H1 (cell line): ENCODE measurements at regions not wholly inside any gene's neighbourhood (a gene's known extent, or its start where the extent isn't known, plus 50 kb on each side); places are given as distances from the start of the nearest gene placed in this dataset.

ENCODE experiments used
- CTCF ChIA-PET: fragments of 300-600 bp; sonication (Branson Sonifier 250); formaldehyde crosslinking; loops from one replicate; lab custom pipeline; 2021; ENCODE audit not compliant: partially characterized antibody; lab: Charles Lee
- POLR2A ChIA-PET: fragments of 300-600 bp; sonication (Branson Sonifier 250); formaldehyde crosslinking; loops from one replicate; lab custom pipeline; 2021; ENCODE audit warnings: inconsistent platforms; ENCODE audit not compliant: partially characterized antibody; lab: Charles Lee
- DNase-seq, 2 experiments: peaks; one replicate each; pipeline versions ENCODE4 v3.0.0 to v3.0.0-alpha.2; 2010 to 2022; ENCODE audit warnings: low spot score in 2 of 2, low read depth in 1 of 2, mixed read lengths in 1 of 2
- FAIRE-seq: peaks from 2 replicates; lab custom pipeline; 2011; peaks lifted over from hg19 to GRCh38; lab: Jason Lieb, UNC
- H2AFZ ChIP-seq: 2 replicates; pipeline ENCODE4 v1.8.1; 2012; ENCODE audit warnings: low read length, inconsistent platforms
- H2AK5ac ChIP-seq: 2 replicates; pipeline ENCODE4 v1.6.1; 2013; ENCODE audit warnings: low read depth, low read length
- H2BK120ac ChIP-seq: replicated peaks from 2 replicates; pipeline ENCODE3; 2013; ENCODE audit warnings: low read depth, low read length, inconsistent platforms
- H2BK12ac ChIP-seq: 2 replicates; pipeline ENCODE4 v1.6.1; 2013; ENCODE audit warnings: low read depth, low read length
- H2BK15ac ChIP-seq: 2 replicates; pipeline ENCODE4 v1.6.1; 2013; ENCODE audit warnings: low read length
- H2BK20ac ChIP-seq: 2 replicates; pipeline ENCODE4 v1.6.1; 2013; ENCODE audit warnings: low read length
- H2BK5ac ChIP-seq: 2 replicates; pipeline ENCODE4 v1.6.1; 2013; ENCODE audit warnings: low read depth, low read length
- H3K14ac ChIP-seq: 2 replicates; pipeline ENCODE4 v1.6.1; 2013; ENCODE audit warnings: inconsistent platforms; ENCODE audit not compliant: insufficient read length
- H3K18ac ChIP-seq: 2 replicates; pipeline ENCODE4 v1.6.1; 2013; ENCODE audit warnings: low read length; ENCODE audit errors: extremely low read depth
- H3K23ac ChIP-seq: 2 replicates; pipeline ENCODE4 v1.6.1; 2013; ENCODE audit warnings: inconsistent platforms; ENCODE audit not compliant: insufficient read length
- H3K23me2 ChIP-seq: 2 replicates; pipeline ENCODE4 v1.6.1; 2013; ENCODE audit warnings: low read depth, low read length
- H3K27ac ChIP-seq: 2 replicates; pipeline ENCODE4 v1.6.1; 2011; ENCODE audit warnings: low read depth, low read length, inconsistent platforms
- H3K27me3 ChIP-seq, 4 experiments: replicated peaks in 1 of 4; 1 replicate in 1 of 4; 2 replicates in 3 of 4; pipeline versions ENCODE4 v1.6.1 to v1.8.1; 2011 to 2013; ENCODE audit warnings: low read length in 3 of 4, mild to moderate bottlenecking in 3 of 4, inconsistent platforms in 2 of 4, mixed read lengths in 2 of 4, moderate library complexity in 1 of 4; ENCODE audit not compliant: control insufficient read depth in 3 of 4, insufficient read depth in 3 of 4; ENCODE audit errors: extremely low read depth in 1 of 4
- H3K36me3 ChIP-seq, 4 experiments: 2 replicates each; pipeline versions ENCODE4 v1.6.1 to v1.8.1; 2011 to 2013; ENCODE audit warnings: mild to moderate bottlenecking in 4 of 4, low read length in 3 of 4, moderate library complexity in 2 of 4, control low read depth in 1 of 4, inconsistent platforms in 1 of 4; ENCODE audit not compliant: insufficient read depth in 4 of 4, control insufficient read depth in 2 of 4
- H3K4ac ChIP-seq: replicated peaks from 2 replicates; pipeline ENCODE3; 2013; ENCODE audit warnings: low read length, low read depth, mixed read lengths, inconsistent platforms; ENCODE audit not compliant: insufficient read length
- H3K4me1 ChIP-seq, 4 experiments: replicated peaks in 1 of 4; 1 replicate in 1 of 4; 2 replicates in 3 of 4; pipeline versions ENCODE4 v1.6.1 to v1.8.1; 2011 to 2013; ENCODE audit warnings: low read length in 3 of 4, inconsistent platforms in 2 of 4, mixed read lengths in 1 of 4; ENCODE audit not compliant: insufficient read depth in 4 of 4, control insufficient read depth in 3 of 4
- H3K4me2 ChIP-seq, 2 experiments: 2 replicates each; pipeline versions ENCODE4 v1.6.1 to v1.8.1; 2011 to 2013; ENCODE audit warnings: low read depth in 2 of 2, low read length in 2 of 2, control low read depth in 1 of 2, inconsistent platforms in 1 of 2, mild to moderate bottlenecking in 1 of 2; ENCODE audit not compliant: insufficient read depth in 1 of 2
- H3K4me3 ChIP-seq, 4 experiments: fragments of 200-600, 300-600 bp in 1 of 4; sonication (generic), shearing (Covaris generic), sonication (Bioruptor Twin) in 1 of 4; 2 replicates each; pipeline versions ENCODE4 v1.5.1 to v1.8.1; 2011 to 2016; ENCODE audit warnings: low read length in 4 of 4, low read depth in 3 of 4, control low read depth in 2 of 4, inconsistent platforms in 2 of 4, mild to moderate bottlenecking in 2 of 4, mixed read lengths in 1 of 4, moderate library complexity in 1 of 4; ENCODE audit not compliant: insufficient read depth in 2 of 4; ENCODE audit errors: extremely low read depth in 1 of 4
- H3K56ac ChIP-seq: replicated peaks from 2 replicates; pipeline ENCODE3; 2013; ENCODE audit warnings: low read depth, mild to moderate bottlenecking, mixed read lengths, low read length, inconsistent platforms; ENCODE audit not compliant: insufficient read length
- H3K79me1 ChIP-seq: 2 replicates; pipeline ENCODE4 v1.6.1; 2013; ENCODE audit warnings: low read depth, low read length, control low read depth
- H3K79me2 ChIP-seq, 2 experiments: 2 replicates each; pipeline versions ENCODE4 v1.6.1 to v1.8.1; 2012 to 2013; ENCODE audit warnings: low read length in 2 of 2, mild to moderate bottlenecking in 2 of 2, inconsistent platforms in 1 of 2; ENCODE audit not compliant: insufficient read depth in 2 of 2, control insufficient read depth in 1 of 2
- H3K9ac ChIP-seq, 4 experiments: replicated peaks in 1 of 4; 1 replicate in 1 of 4; 2 replicates in 3 of 4; pipeline versions ENCODE4 v1.6.1 to v1.8.1; 2011 to 2013; ENCODE audit warnings: low read depth in 3 of 4, low read length in 3 of 4, control low read depth in 2 of 4, mild to moderate bottlenecking in 2 of 4, moderate library complexity in 2 of 4, inconsistent platforms in 1 of 4; ENCODE audit errors: extremely low read depth in 1 of 4
- H3K9me3 ChIP-seq, 2 experiments: 2 replicates each; pipeline versions ENCODE4 v1.6.1 to v1.8.1; 2012 to 2013; ENCODE audit warnings: mild to moderate bottlenecking in 2 of 2, moderate library complexity in 2 of 2, control low read depth in 1 of 2, inconsistent platforms in 1 of 2, low read depth in 1 of 2, low read length in 1 of 2, mixed read lengths in 1 of 2; ENCODE audit not compliant: insufficient read depth in 2 of 2
- H4K20me1 ChIP-seq, 2 experiments: replicated peaks in 1 of 2; 2 replicates each; pipeline versions ENCODE3 to v1.8.1; 2011 to 2013; ENCODE audit warnings: inconsistent platforms in 2 of 2, low read length in 2 of 2, mild to moderate bottlenecking in 1 of 2; ENCODE audit not compliant: insufficient read depth in 2 of 2, control insufficient read depth in 1 of 2
- H4K5ac ChIP-seq: 2 replicates; pipeline ENCODE4 v1.6.1; 2013; ENCODE audit warnings: low read length, low read depth, mixed read lengths, inconsistent platforms; ENCODE audit not compliant: insufficient read length
- H4K8ac ChIP-seq: 2 replicates; pipeline ENCODE4 v1.8.0; 2013; ENCODE audit warnings: mild to moderate bottlenecking, moderate library complexity, low read length, inconsistent platforms; ENCODE audit not compliant: insufficient read depth; ENCODE audit errors: extremely low read depth
- H4K91ac ChIP-seq: replicated peaks from 2 replicates; pipeline ENCODE3; 2013; ENCODE audit warnings: low read length, mixed read lengths, inconsistent platforms; ENCODE audit not compliant: insufficient read length
- ATF2 ChIP-seq: IDR thresholded peaks from 2 replicates; pipeline ENCODE4 v1.6.1; 2012; ENCODE audit warnings: low read length, inconsistent platforms
- BACH1 ChIP-seq: IDR thresholded peaks from 2 replicates; pipeline ENCODE4 v1.6.1; 2012; ENCODE audit warnings: low read length, improper control_type of control experiment
- KDM4A ChIP-seq: IDR thresholded peaks from one replicate; pipeline ENCODE4 v1.7.1; 2012; ENCODE audit warnings: low read depth, mild to moderate bottlenecking, moderate library complexity, low read length, inconsistent platforms; ENCODE audit not compliant: severe bottlenecking
- RBBP5 ChIP-seq: IDR thresholded peaks from 2 replicates; pipeline ENCODE4 v1.7.1; 2012; ENCODE audit warnings: low read depth, mild to moderate bottlenecking, inconsistent platforms, low read length, moderate library complexity, borderline replicate concordance
- RFX5 ChIP-seq: IDR thresholded peaks from 2 replicates; pipeline ENCODE4 v1.6.1; 2011; ENCODE audit warnings: low read depth, low read length, improper control_type of control experiment, borderline replicate concordance
- TBP ChIP-seq: IDR thresholded peaks from 2 replicates; pipeline ENCODE4 v1.6.1; 2011; ENCODE audit warnings: low read depth, low read length, improper control_type of control experiment
- TCF12 ChIP-seq: IDR thresholded peaks from 2 replicates; pipeline ENCODE4 v1.6.1; 2011; ENCODE audit warnings: low read depth, mild to moderate bottlenecking, low read length
- WGBS, 2 experiments: shearing (Covaris generic) in 1 of 2; methylation state at CpG; one replicate each; pipeline versions ENCODE4 v1.1.6 to v1.1.7; 2013 to 2015; ENCODE audit warnings: low lambda C conversion rate in 2 of 2, mixed read lengths in 2 of 2, inconsistent platforms in 1 of 2, low coverage in 1 of 2, missing lambda C conversion rate in 1 of 2; ENCODE audit not compliant: insufficient replicate concordance in 2 of 2, insufficient coverage in 1 of 2, insufficient read length in 1 of 2; ENCODE audit errors: extremely low coverage in 1 of 2, missing lambda C conversion rate in 1 of 2; 5-methylcytosine and 5-hydroxymethylcytosine counted together

GRCh38 chr1:234969011-234969441, 159.6 kb downstream of the TOMM20 start:
- H3K23ac ChIP-seq: no peak overlapping the region
- 0 out of 2 replicates have a peak overlapping the region, but pooled peaks have one; percentile 62 for H2BK20ac ChIP-seq
- no peak overlapping the region for H3K14ac ChIP-seq
- peak overlapping the region; percentile 45; the same call in 1 of the 2 replicates for H2AK5ac ChIP-seq
- no peak overlapping the region for H2AFZ ChIP-seq
- TF ChIP-seq RBBP5 (no peak), BACH1 (no peak), TBP (no peak), TCF12 (no peak), RFX5 (no peak), ATF2 (no peak), KDM4A (no peak)
- H3K79me2 ChIP-seq: no peaks in the 10 kb centered on the region
- no peak overlapping the region for H3K56ac ChIP-seq
- peak overlapping the region; percentile 63; the same call in 1 of the 2 replicates for H2BK12ac ChIP-seq
- no peak for FAIRE-seq
- peaks cover 8 to 31% (median 27%) of the 10 kb centered on the region in 4 experiments for H3K4me1 ChIP-seq
- no peak overlapping the region for H2BK5ac ChIP-seq
- no peak overlapping the region for H4K5ac ChIP-seq
- no peak overlapping the region for H2BK15ac ChIP-seq
- H3K27me3 ChIP-seq: peaks cover 0 to 4% (median 1%) of the 10 kb centered on the region in 4 experiments; a peak in 3 of 7 replicates
- WGBS, 2 experiments: 86% methylated on average over 4 of the region's 4 CpGs; no CpG with 5 or more reads in 1 of the 2 experiments
- H4K20me1 ChIP-seq: no peaks in the 10 kb centered on the region
- no peak overlapping the region for H4K91ac ChIP-seq
- peak overlapping the region in 1 of 2 experiments; percentile 57; a peak in 2 of 4 replicates for H3K4me2 ChIP-seq
- H3K79me1 ChIP-seq: no peaks in the 10 kb centered on the region
- no peaks in the 10 kb centered on the region; the same call in none of the 2 replicates for H3K23me2 ChIP-seq
- H3K4ac ChIP-seq: no peak overlapping the region
- no peak overlapping the region for H3K27ac ChIP-seq
- CTCF ChIA-PET: interaction anchor here (0.6 kb wide), 1 partner anchor 815 kb away, joined by 4 read pairs; no protein-coding TSS in a partner anchor
- no peak overlapping the region for H4K8ac ChIP-seq
- H3K9ac ChIP-seq: no peak overlapping the region
- DNase-seq: no peak
- no peak overlapping the region for H3K4me3 ChIP-seq
- POLR2A ChIA-PET: interaction anchor here (1.1 to 3.4 kb wide), 2 partner anchors 11 to 115 kb away, joined by 3 to 43 read pairs; no protein-coding TSS in a partner anchor
- H3K9me3 ChIP-seq: no peaks in the 10 kb centered on the region
- no peak overlapping the region for H2BK120ac ChIP-seq
- H3K36me3 ChIP-seq: no peaks in the 10 kb centered on the region
- no peak overlapping the region for H3K18ac ChIP-seq
